GM12878 (cell line): ENCODE measurements at regions not wholly inside any gene's neighbourhood (a gene's known extent, or its start where the extent isn't known, plus 50 kb on each side); places are given as distances from the start of the nearest gene placed in this dataset.

ENCODE experiments used
- ATAC-seq: fragments of 200-7000 bp; cut with Tn5 transposase; 3 replicates; pipeline ENCODE4 v1.9.1; 2020; ENCODE audit warnings: mild to moderate bottlenecking, moderate library complexity
- BruUV-seq: library from RNA; stranded (reverse); fragments of 400-500 nt; replicated peaks from 2 replicates; lab custom pipeline; 2021; lab: Mats Ljungman, UMichigan
- CTCF ChIA-PET: fragments of 300-600 bp; sonication (Branson Sonifier 250); formaldehyde crosslinking; extraction: SDS; loops from one replicate; lab custom pipeline; 2021; ENCODE audit warnings: inconsistent platforms; lab: Yijun Ruan, JAX
- POLR2A ChIA-PET: fragments of 350-600 bp; formaldehyde crosslinking; extraction: SDS; loops from one replicate; lab custom pipeline; 2021; ENCODE audit warnings: inconsistent platforms; lab: Charles Lee
- RAD21 ChIA-PET: fragments of 300-600 bp; sonication (Branson Sonifier 250); formaldehyde crosslinking; loops from one replicate; lab custom pipeline; 2023; ENCODE audit warnings: antibody characterized with exemption; ENCODE audit not compliant: unreplicated experiment; lab: Charles Lee
- SMC1A ChIA-PET: fragments of 300-600 bp; sonication (Branson Sonifier 250); formaldehyde crosslinking; loops from one replicate; lab custom pipeline; 2023; ENCODE audit not compliant: unreplicated experiment, uncharacterized antibody; lab: Charles Lee
- DNase-seq: peaks from one replicate; pipeline ENCODE4 v3.0.0-alpha.2; 2011; ENCODE audit warnings: low read depth, low spot score
- FAIRE-seq: peaks from 3 replicates; lab custom pipeline; 2011; peaks lifted over from hg19 to GRCh38; lab: Jason Lieb, UNC
- H2AFZ ChIP-seq: 2 replicates; pipeline ENCODE4 v1.6.0; 2011; ENCODE audit warnings: low read depth, low read length, control low read depth; ENCODE audit not compliant: control insufficient read depth
- H3K27ac ChIP-seq: 2 replicates; pipeline ENCODE4 v1.5.1; 2011; ENCODE audit warnings: control low read depth; ENCODE audit not compliant: control insufficient read depth, insufficient read depth
- H3K27me3 ChIP-seq, 2 experiments: replicated peaks in 1 of 2; 2 replicates each; pipeline versions ENCODE4 v1.6.0 to v1.6.1; 2011; ENCODE audit warnings: low read length in 1 of 2; ENCODE audit not compliant: control insufficient read depth in 2 of 2, insufficient read depth in 2 of 2
- H3K36me3 ChIP-seq, 2 experiments: 2 replicates each; pipeline ENCODE4 v1.5.1; 2011; ENCODE audit warnings: low read length in 1 of 2; ENCODE audit not compliant: control insufficient read depth in 2 of 2, insufficient read depth in 2 of 2
- H3K4me1 ChIP-seq: 2 replicates; pipeline ENCODE4 v1.6.1; 2011; ENCODE audit warnings: mild to moderate bottlenecking, low read length, moderate library complexity, mixed read lengths; ENCODE audit not compliant: control insufficient read depth, insufficient read depth
- H3K4me2 ChIP-seq: 2 replicates; pipeline ENCODE4 v1.6.0; 2011; ENCODE audit warnings: control low read depth; ENCODE audit not compliant: control insufficient read depth, insufficient read depth
- H3K4me3 ChIP-seq: fragments of 200-600 bp; sonication (generic); 2 replicates; pipeline ENCODE4 v1.5.1; 2016
- H3K79me2 ChIP-seq: 2 replicates; pipeline ENCODE4 v1.6.0; 2011; ENCODE audit warnings: low read length; ENCODE audit not compliant: control insufficient read depth, insufficient read depth
- H3K9ac ChIP-seq: 2 replicates; pipeline ENCODE4 v1.8.0; 2011; ENCODE audit warnings: low read length, control low read depth, mixed read lengths; ENCODE audit not compliant: control insufficient read depth, insufficient read depth
- H3K9me3 ChIP-seq: replicated peaks from 3 replicates; pipeline ENCODE4 v1.5.1; 2011; ENCODE audit warnings: mild to moderate bottlenecking, low read length; ENCODE audit not compliant: control insufficient read depth, insufficient read depth
- H4K20me1 ChIP-seq: 2 replicates; pipeline ENCODE4 v1.6.0; 2011; ENCODE audit not compliant: control insufficient read depth, insufficient read depth
- ATF3 ChIP-seq: IDR thresholded peaks from 2 replicates; pipeline ENCODE4 v1.6.1; 2011; ENCODE audit warnings: low read depth, mild to moderate bottlenecking, low read length, moderate library complexity, borderline replicate concordance; ENCODE audit errors: extremely low read depth
- BCL11A ChIP-seq: IDR thresholded peaks from 2 replicates; pipeline ENCODE4 v1.6.1; 2011; ENCODE audit warnings: low read depth, low read length
- CEBPB ChIP-seq, 2 experiments: fragments of 150-350 bp in 1 of 2; IDR thresholded peaks; 2 replicates each; pipeline ENCODE4 v1.6.1; 2012 to 2014; ENCODE audit warnings: low read depth in 2 of 2, low read length in 2 of 2, borderline replicate concordance in 1 of 2, inconsistent platforms in 1 of 2
- GATAD2B ChIP-seq: fragments of 450-650 bp; conservative IDR thresholded peaks from 2 replicates; pipeline ENCODE4 v1.6.1; 2017; ENCODE audit warnings: low read depth, mild to moderate bottlenecking, moderate library complexity
- MAX ChIP-seq: IDR thresholded peaks from 2 replicates; pipeline ENCODE4 v1.6.1; 2012; ENCODE audit warnings: low read depth, low read length, improper control_type of control experiment
- MEF2A ChIP-seq: IDR thresholded peaks from 2 replicates; pipeline ENCODE4 v1.6.1; 2011; ENCODE audit warnings: low read depth, mild to moderate bottlenecking, low read length, moderate library complexity; ENCODE audit not compliant: insufficient read depth
- RUNX3 ChIP-seq: IDR thresholded peaks from 2 replicates; pipeline ENCODE4 v1.6.1; 2012; ENCODE audit warnings: low read length, inconsistent platforms
- SKIL ChIP-seq: fragments of 450-650 bp; IDR thresholded peaks from 2 replicates; pipeline ENCODE4 v1.6.1; 2017; ENCODE audit warnings: mild to moderate bottlenecking, low read depth, inconsistent platforms; ENCODE audit not compliant: poor library complexity, severe bottlenecking
- SMC3 ChIP-seq: IDR thresholded peaks from 2 replicates; pipeline ENCODE4 v1.6.1; 2011; ENCODE audit warnings: low read length, improper control_type of control experiment, borderline replicate concordance
- WGBS: methylation state at CpG from one replicate; pipeline ENCODE4 v1.1.6; 2016; ENCODE audit warnings: low lambda C conversion rate; ENCODE audit not compliant: insufficient replicate concordance, insufficient coverage; ENCODE audit errors: missing lambda C conversion rate; 5-methylcytosine and 5-hydroxymethylcytosine counted together
- in situ Hi-C: fragments of 300-500 bp; cut with MboI; formaldehyde crosslinking; loops from 9 replicates; pipeline ENCODE4 v1.14.3; 2018; ENCODE audit warnings: mixed read lengths
- intact Hi-C: fragments of 100-400 bp; cut with micrococcal nuclease; formaldehyde crosslinking; loops from one replicate; pipeline ENCODE4 v1.14.2; 2022; ENCODE audit not compliant: unreplicated experiment

GRCh38 chr3:81027344-81027743 lies 734.1 kb downstream of the GBE1 start:
- no TSS peak for BruUV-seq
- TF ChIP-seq MAX (no peak), SKIL (no peak), CEBPB (IDR thresholded peaks at IDR 0.05; ENCODE audit: borderline replicate concordance in 1 of 2, low read depth in 2 of 2, low read length in 2 of 2) (no peak), MEF2A (no peak), RUNX3 (no peak), ATF3 (no peak), SMC3 (no peak), GATAD2B (no peak), BCL11A (no peak)
- Histone ChIP-seq H3K79me2 (no peaks in the 10 kb centered on the region), H3K36me3 (no peaks in the 10 kb centered on the region), H3K9me3 (no peaks in the 10 kb centered on the region), H3K9ac (no peak overlapping the region), H3K27me3 (no peaks in the 10 kb centered on the region), H3K27ac (no peak overlapping the region), H2AFZ (no peak overlapping the region), H3K4me1 (no peaks in the 10 kb centered on the region), H3K4me3 (no peak overlapping the region), H3K4me2 (no peak overlapping the region), H4K20me1 (no peaks in the 10 kb centered on the region)
- SMC1A ChIA-PET: no interaction called here
- POLR2A ChIA-PET: interaction anchor here (0.7 kb wide), 1 partner anchor 108 kb away, joined by 5 read pairs; no protein-coding TSS in a partner anchor
- 52% methylated on average over 1 of the region's 1 CpG for WGBS
- no peak for ATAC-seq
- in situ Hi-C loops (no loop called here), intact Hi-C loops (no loop called here)
- no peak for DNase-seq
- CTCF ChIA-PET: no interaction called here
- FAIRE-seq: no peak
- RAD21 ChIA-PET: no interaction called here
